GM23338 (cell line): ENCODE measurements at regions not wholly inside any gene's neighbourhood (a gene's known extent, or its start where the extent isn't known, plus 50 kb on each side); places are given as distances from the start of the nearest gene placed in this dataset.

Source experiments
- ATAC-seq: fragments of 200-7000 bp; cut with Tn5 transposase; 3 replicates; pipeline ENCODE4 v1.9.1; 2020
- DNase-seq: peaks from one replicate; pipeline ENCODE4 v3.0.0-alpha.2; 2015; ENCODE audit warnings: low spot score
- H2AFZ ChIP-seq: fragments of 200-600 bp; sonication (generic); 2 replicates; pipeline ENCODE4 v1.8.0; 2016; ENCODE audit warnings: antibody characterized with exemption, mild to moderate bottlenecking, moderate library complexity
- H3F3A ChIP-seq: fragments of 200-600 bp; sonication (generic); replicated peaks from 2 replicates; pipeline ENCODE4 v1.8.0; 2017; ENCODE audit warnings: antibody characterized with exemption, mixed run types, low read depth
- H3K27ac ChIP-seq: fragments of 200-600 bp; sonication (generic); 2 replicates; pipeline ENCODE4 v1.6.1; 2016; ENCODE audit warnings: low read depth
- H3K27me3 ChIP-seq: fragments of 200-600 bp; sonication (generic); 2 replicates; pipeline ENCODE4 v1.8.0; 2016; ENCODE audit warnings: mild to moderate bottlenecking, mixed run types, moderate library complexity; ENCODE audit not compliant: insufficient read depth
- H3K36me3 ChIP-seq: fragments of 200-600 bp; sonication (generic); 2 replicates; pipeline ENCODE4 v1.8.0; 2016; ENCODE audit warnings: mild to moderate bottlenecking; ENCODE audit not compliant: insufficient read depth
- H3K4me1 ChIP-seq: fragments of 200-600 bp; sonication (generic); 2 replicates; pipeline ENCODE4 v1.8.0; 2016; ENCODE audit warnings: mild to moderate bottlenecking, moderate library complexity; ENCODE audit not compliant: insufficient read depth
- H3K4me2 ChIP-seq: fragments of 200-600 bp; sonication (generic); 2 replicates; pipeline ENCODE4 v1.7.1; 2017; ENCODE audit warnings: mixed run types
- H3K4me3 ChIP-seq: fragments of 200-600 bp; sonication (generic); 2 replicates; pipeline ENCODE4 v1.6.1; 2016; ENCODE audit warnings: mixed run types
- H3K79me2 ChIP-seq: fragments of 200-600 bp; sonication (generic); replicated peaks from 2 replicates; pipeline ENCODE4 v1.8.0; 2017; ENCODE audit warnings: mild to moderate bottlenecking; ENCODE audit not compliant: insufficient read depth
- H3K9me2 ChIP-seq: fragments of 200-600 bp; sonication (generic); 2 replicates; pipeline ENCODE4 v1.8.0; 2017; ENCODE audit not compliant: insufficient read depth
- H4K20me1 ChIP-seq: fragments of 200-600 bp; sonication (generic); replicated peaks from 2 replicates; pipeline ENCODE4 v1.8.0; 2017; ENCODE audit warnings: mild to moderate bottlenecking; ENCODE audit not compliant: insufficient read depth
- H3K27ac Mint-ChIP-seq: 2 replicates; pipeline ENCODE4 v1.8.0; 2020; ENCODE audit warnings: inconsistent platforms, mild to moderate bottlenecking, moderate library complexity, mixed read lengths
- H3K27me3 Mint-ChIP-seq: 3 replicates; pipeline ENCODE4 v1.8.0; 2022; ENCODE audit warnings: low read depth, mild to moderate bottlenecking, moderate library complexity, mixed read lengths, inconsistent platforms; ENCODE audit not compliant: insufficient read depth, poor library complexity
- H3K36me3 Mint-ChIP-seq: 3 replicates; pipeline ENCODE4 v1.8.0; 2021; ENCODE audit warnings: low read depth, mild to moderate bottlenecking, inconsistent platforms, moderate library complexity, mixed read lengths
- H3K4me1 Mint-ChIP-seq: 3 replicates; pipeline ENCODE4 v1.8.0; 2020; ENCODE audit warnings: mild to moderate bottlenecking, inconsistent platforms, mixed read lengths
- H3K4me3 Mint-ChIP-seq: 3 replicates; pipeline ENCODE4 v1.8.0; 2021; ENCODE audit warnings: moderate library complexity, mild to moderate bottlenecking, inconsistent platforms, mixed read lengths
- H3K9me3 Mint-ChIP-seq: 3 replicates; pipeline ENCODE4 v1.8.0; 2020; ENCODE audit warnings: moderate library complexity, mild to moderate bottlenecking, inconsistent platforms, mixed read lengths
- CREB1 ChIP-seq: fragments of 250-450 bp; sonication (Bioruptor Pico); IDR thresholded peaks from 2 replicates; pipeline ENCODE4 v1.5.0; 2020; ENCODE audit warnings: low read depth, mild to moderate bottlenecking, moderate library complexity
- ETS1 ChIP-seq: IDR thresholded peaks from 2 replicates; pipeline ENCODE4 v1.6.1; 2016; ENCODE audit warnings: antibody characterized with exemption
- EZH2 ChIP-seq: fragments of 200-600 bp; sonication (generic); IDR thresholded peaks from one replicate; pipeline ENCODE4 v1.8.0; 2017; ENCODE audit warnings: antibody characterized with exemption, mild to moderate bottlenecking, low read depth; ENCODE audit not compliant: unreplicated experiment
- EZH2phosphoT487 ChIP-seq: fragments of 200-600 bp; sonication (generic); IDR thresholded peaks from one replicate; pipeline ENCODE4 v1.8.1; 2018; ENCODE audit warnings: antibody characterized with exemption; ENCODE audit not compliant: unreplicated experiment
- JUNB ChIP-seq: IDR thresholded peaks from one replicate; pipeline ENCODE4 v1.6.1; 2016; ENCODE audit warnings: antibody characterized with exemption; ENCODE audit not compliant: unreplicated experiment
- NANOG ChIP-seq: IDR thresholded peaks from 2 replicates; pipeline ENCODE4 v1.6.1; 2016; ENCODE audit warnings: antibody characterized with exemption, borderline replicate concordance
- POLR2AphosphoS5 ChIP-seq: IDR thresholded peaks from 2 replicates; pipeline ENCODE4 v1.6.1; 2016; ENCODE audit warnings: antibody characterized with exemption, low read depth
- STAT1 ChIP-seq: IDR thresholded peaks from one replicate; pipeline ENCODE4 v1.6.1; 2016; ENCODE audit warnings: antibody characterized with exemption; ENCODE audit not compliant: unreplicated experiment
- ZNF114 ChIP-seq: fragments of 250-450 bp; sonication (Bioruptor Pico); IDR thresholded peaks from 2 replicates; pipeline ENCODE4 v1.5.0; 2020; ENCODE audit warnings: mild to moderate bottlenecking, moderate library complexity
- ZNF331 ChIP-seq: fragments of 250-450 bp; sonication (Bioruptor Pico); IDR thresholded peaks from 2 replicates; pipeline ENCODE4 v1.5.0; 2020; ENCODE audit warnings: low read depth, mild to moderate bottlenecking, moderate library complexity
- TF ChIP-seq, protein P1 (sequence below): IDR thresholded peaks from one replicate; pipeline ENCODE4 v1.6.1; 2018; ENCODE audit warnings: antibody characterized with exemption; ENCODE audit not compliant: unreplicated experiment
- TF ChIP-seq, protein P2 (sequence below): fragments of 250-450 bp; sonication (Bioruptor Pico); IDR thresholded peaks from 2 replicates; pipeline ENCODE4 v1.5.0; 2020; ENCODE audit warnings: mild to moderate bottlenecking, moderate library complexity
- TF ChIP-seq, protein P3 (sequence below), 2 experiments: fragments of 200-600 bp in 1 of 2; sonication (generic) in 1 of 2; conservative IDR thresholded peaks; 2 replicates each; pipeline versions ENCODE4 v1.5.1 to v1.6.1; 2016 to 2017; ENCODE audit warnings: antibody characterized with exemption in 2 of 2, low read depth in 2 of 2, mild to moderate bottlenecking in 2 of 2, moderate library complexity in 1 of 2

DNA sequence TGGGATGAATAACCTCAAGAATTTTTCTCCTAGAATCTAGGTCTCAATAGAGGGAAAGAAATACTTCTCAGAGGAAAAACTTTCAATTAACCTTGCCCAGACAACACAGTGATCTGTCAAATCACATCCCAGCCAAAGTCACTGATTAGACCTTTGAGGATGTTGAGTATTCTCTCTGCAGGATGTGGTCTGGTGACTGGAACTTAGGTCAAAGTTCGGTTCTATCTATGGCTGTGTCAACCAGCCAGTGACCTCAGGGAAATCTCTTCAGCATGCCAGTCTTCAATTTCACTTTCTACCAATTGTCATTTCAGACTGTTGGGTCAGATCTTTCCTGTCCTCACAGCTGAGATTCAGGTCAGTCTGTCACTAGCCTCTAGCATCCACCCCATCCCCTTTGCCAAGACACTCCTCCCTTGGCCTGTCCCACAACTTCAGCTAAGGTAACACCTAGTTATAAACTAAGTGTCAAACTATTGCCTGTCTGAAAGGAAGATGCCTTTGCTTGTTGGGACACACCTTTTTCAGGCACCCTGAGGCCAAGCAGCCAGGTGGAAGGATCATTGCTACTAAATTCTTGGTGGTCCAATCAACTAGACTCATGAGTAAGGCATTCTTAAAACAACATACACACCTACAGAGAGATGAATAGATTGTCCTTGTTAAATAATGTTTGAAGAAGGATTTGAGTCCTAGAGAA lies 156.3 kb upstream of the FST start:
- H3K9me3 Mint-ChIP-seq, result no peaks in the 10 kb centered on the region
- H3K4me1 Mint-ChIP-seq, result no peaks in the 10 kb centered on the region
- no peaks in the 10 kb centered on the region for H3K27me3 ChIP-seq
- no peaks in the 10 kb centered on the region for H4K20me1 ChIP-seq
- no peaks in the 10 kb centered on the region for H3K79me2 ChIP-seq
- no peaks in the 10 kb centered on the region for H3K36me3 ChIP-seq
- DNase-seq, result no peak
- H3K4me3 ChIP-seq, result no peak overlapping the region
- H3K4me1 ChIP-seq, result no peaks in the 10 kb centered on the region
- H3K27ac ChIP-seq, result no peak overlapping the region
- H3K27ac Mint-ChIP-seq, result no peak overlapping the region
- H3K9me2 ChIP-seq, result no peaks in the 10 kb centered on the region
- TF ChIP-seq JUNB (no peak), STAT1 (no peak), POLR2AphosphoS5 (no peak), NANOG (no peak), ETS1 (no peak), EZH2 (no peak), EZH2phosphoT487 (no peak), ZNF331 (no peak), CREB1 (CRISPR knock-in tag) (no peak), ZNF114 (no peak)
- TF ChIP-seq, protein P1, sequence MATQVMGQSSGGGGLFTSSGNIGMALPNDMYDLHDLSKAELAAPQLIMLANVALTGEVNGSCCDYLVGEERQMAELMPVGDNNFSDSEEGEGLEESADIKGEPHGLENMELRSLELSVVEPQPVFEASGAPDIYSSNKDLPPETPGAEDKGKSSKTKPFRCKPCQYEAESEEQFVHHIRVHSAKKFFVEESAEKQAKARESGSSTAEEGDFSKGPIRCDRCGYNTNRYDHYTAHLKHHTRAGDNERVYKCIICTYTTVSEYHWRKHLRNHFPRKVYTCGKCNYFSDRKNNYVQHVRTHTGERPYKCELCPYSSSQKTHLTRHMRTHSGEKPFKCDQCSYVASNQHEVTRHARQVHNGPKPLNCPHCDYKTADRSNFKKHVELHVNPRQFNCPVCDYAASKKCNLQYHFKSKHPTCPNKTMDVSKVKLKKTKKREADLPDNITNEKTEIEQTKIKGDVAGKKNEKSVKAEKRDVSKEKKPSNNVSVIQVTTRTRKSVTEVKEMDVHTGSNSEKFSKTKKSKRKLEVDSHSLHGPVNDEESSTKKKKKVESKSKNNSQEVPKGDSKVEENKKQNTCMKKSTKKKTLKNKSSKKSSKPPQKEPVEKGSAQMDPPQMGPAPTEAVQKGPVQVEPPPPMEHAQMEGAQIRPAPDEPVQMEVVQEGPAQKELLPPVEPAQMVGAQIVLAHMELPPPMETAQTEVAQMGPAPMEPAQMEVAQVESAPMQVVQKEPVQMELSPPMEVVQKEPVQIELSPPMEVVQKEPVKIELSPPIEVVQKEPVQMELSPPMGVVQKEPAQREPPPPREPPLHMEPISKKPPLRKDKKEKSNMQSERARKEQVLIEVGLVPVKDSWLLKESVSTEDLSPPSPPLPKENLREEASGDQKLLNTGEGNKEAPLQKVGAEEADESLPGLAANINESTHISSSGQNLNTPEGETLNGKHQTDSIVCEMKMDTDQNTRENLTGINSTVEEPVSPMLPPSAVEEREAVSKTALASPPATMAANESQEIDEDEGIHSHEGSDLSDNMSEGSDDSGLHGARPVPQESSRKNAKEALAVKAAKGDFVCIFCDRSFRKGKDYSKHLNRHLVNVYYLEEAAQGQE, result no peak
- TF ChIP-seq, protein P2, sequence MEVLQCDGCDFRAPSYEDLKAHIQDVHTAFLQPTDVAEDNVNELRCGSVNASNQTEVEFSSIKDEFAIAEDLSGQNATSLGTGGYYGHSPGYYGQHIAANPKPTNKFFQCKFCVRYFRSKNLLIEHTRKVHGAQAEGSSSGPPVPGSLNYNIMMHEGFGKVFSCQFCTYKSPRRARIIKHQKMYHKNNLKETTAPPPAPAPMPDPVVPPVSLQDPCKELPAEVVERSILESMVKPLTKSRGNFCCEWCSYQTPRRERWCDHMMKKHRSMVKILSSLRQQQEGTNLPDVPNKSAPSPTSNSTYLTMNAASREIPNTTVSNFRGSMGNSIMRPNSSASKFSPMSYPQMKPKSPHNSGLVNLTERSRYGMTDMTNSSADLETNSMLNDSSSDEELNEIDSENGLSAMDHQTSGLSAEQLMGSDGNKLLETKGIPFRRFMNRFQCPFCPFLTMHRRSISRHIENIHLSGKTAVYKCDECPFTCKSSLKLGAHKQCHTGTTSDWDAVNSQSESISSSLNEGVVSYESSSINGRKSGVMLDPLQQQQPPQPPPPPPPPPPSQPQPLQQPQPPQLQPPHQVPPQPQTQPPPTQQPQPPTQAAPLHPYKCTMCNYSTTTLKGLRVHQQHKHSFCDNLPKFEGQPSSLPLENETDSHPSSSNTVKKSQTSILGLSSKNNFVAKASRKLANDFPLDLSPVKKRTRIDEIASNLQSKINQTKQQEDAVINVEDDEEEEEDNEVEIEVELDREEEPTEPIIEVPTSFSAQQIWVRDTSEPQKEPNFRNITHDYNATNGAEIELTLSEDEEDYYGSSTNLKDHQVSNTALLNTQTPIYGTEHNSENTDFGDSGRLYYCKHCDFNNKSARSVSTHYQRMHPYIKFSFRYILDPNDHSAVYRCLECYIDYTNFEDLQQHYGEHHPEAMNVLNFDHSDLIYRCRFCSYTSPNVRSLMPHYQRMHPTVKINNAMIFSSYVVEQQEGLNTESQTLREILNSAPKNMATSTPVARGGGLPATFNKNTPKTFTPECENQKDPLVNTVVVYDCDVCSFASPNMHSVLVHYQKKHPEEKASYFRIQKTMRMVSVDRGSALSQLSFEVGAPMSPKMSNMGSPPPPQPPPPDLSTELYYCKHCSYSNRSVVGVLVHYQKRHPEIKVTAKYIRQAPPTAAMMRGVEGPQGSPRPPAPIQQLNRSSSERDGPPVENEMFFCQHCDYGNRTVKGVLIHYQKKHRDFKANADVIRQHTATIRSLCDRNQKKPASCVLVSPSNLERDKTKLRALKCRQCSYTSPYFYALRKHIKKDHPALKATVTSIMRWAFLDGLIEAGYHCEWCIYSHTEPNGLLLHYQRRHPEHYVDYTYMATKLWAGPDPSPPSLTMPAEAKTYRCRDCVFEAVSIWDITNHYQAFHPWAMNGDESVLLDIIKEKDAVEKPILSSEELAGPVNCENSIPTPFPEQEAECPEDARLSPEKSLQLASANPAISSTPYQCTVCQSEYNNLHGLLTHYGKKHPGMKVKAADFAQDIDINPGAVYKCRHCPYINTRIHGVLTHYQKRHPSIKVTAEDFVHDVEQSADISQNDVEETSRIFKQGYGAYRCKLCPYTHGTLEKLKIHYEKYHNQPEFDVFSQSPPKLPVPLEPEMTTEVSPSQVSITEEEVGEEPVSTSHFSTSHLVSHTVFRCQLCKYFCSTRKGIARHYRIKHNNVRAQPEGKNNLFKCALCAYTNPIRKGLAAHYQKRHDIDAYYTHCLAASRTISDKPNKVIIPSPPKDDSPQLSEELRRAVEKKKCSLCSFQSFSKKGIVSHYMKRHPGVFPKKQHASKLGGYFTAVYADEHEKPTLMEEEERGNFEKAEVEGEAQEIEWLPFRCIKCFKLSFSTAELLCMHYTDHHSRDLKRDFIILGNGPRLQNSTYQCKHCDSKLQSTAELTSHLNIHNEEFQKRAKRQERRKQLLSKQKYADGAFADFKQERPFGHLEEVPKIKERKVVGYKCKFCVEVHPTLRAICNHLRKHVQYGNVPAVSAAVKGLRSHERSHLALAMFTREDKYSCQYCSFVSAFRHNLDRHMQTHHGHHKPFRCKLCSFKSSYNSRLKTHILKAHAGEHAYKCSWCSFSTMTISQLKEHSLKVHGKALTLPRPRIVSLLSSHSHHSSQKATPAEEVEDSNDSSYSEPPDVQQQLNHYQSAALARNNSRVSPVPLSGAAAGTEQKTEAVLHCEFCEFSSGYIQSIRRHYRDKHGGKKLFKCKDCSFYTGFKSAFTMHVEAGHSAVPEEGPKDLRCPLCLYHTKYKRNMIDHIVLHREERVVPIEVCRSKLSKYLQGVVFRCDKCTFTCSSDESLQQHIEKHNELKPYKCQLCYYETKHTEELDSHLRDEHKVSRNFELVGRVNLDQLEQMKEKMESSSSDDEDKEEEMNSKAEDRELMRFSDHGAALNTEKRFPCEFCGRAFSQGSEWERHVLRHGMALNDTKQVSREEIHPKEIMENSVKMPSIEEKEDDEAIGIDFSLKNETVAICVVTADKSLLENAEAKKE (CRISPR knock-in tag), result no peak
- TF ChIP-seq, protein P3, sequence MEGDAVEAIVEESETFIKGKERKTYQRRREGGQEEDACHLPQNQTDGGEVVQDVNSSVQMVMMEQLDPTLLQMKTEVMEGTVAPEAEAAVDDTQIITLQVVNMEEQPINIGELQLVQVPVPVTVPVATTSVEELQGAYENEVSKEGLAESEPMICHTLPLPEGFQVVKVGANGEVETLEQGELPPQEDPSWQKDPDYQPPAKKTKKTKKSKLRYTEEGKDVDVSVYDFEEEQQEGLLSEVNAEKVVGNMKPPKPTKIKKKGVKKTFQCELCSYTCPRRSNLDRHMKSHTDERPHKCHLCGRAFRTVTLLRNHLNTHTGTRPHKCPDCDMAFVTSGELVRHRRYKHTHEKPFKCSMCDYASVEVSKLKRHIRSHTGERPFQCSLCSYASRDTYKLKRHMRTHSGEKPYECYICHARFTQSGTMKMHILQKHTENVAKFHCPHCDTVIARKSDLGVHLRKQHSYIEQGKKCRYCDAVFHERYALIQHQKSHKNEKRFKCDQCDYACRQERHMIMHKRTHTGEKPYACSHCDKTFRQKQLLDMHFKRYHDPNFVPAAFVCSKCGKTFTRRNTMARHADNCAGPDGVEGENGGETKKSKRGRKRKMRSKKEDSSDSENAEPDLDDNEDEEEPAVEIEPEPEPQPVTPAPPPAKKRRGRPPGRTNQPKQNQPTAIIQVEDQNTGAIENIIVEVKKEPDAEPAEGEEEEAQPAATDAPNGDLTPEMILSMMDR (conservative IDR thresholded peaks at IDR 0.05; ENCODE audit: low read depth in 2 of 2), result no peak
- no peaks in the 10 kb centered on the region for H3K36me3 Mint-ChIP-seq
- ATAC-seq, result no peak
- H3K27me3 Mint-ChIP-seq, result no peaks in the 10 kb centered on the region
- H3F3A ChIP-seq, result no peaks in the 10 kb centered on the region
- H3K4me3 Mint-ChIP-seq, result no peak overlapping the region
- no peak overlapping the region for H2AFZ ChIP-seq
- no peak overlapping the region for H3K4me2 ChIP-seq
